HCT116 (cell line): ENCODE measurements at regions not wholly inside any gene's neighbourhood (a gene's known extent, or its start where the extent isn't known, plus 50 kb on each side); places are given as distances from the start of the nearest gene placed in this dataset.

Source experiments
- ATAC-seq: fragments of 200-7000 bp; cut with Tn5 transposase; 2 replicates; pipeline ENCODE4 v1.9.1; 2020; ENCODE audit warnings: mild to moderate bottlenecking, moderate library complexity
- BruUV-seq: library from RNA; stranded (reverse); fragments of 400-500 nt; replicated peaks from 2 replicates; lab custom pipeline; 2021; lab: Mats Ljungman, UMichigan
- CTCF ChIA-PET: fragments of 300-600 bp; sonication (Branson Sonifier 250); formaldehyde crosslinking; loops from one replicate; lab custom pipeline; 2021; ENCODE audit warnings: antibody characterized with exemption; lab: Charles Lee
- POLR2A ChIA-PET: fragments of 300-600, 350-600 bp; sonication (Branson Sonifier 250); formaldehyde crosslinking; loops from one replicate; lab custom pipeline; 2021; ENCODE audit warnings: antibody characterized with exemption; lab: Charles Lee
- RAD21 ChIA-PET, 2 experiments: fragments of 300-600 bp; sonication (Branson Sonifier 250); formaldehyde crosslinking; loops; one replicate each; lab custom pipeline; 2023; ENCODE audit warnings: low total read pairs in 2 of 2; ENCODE audit not compliant: uncharacterized antibody in 2 of 2, unreplicated experiment in 2 of 2, low non-redundant PET in 1 of 2; lab: Charles Lee
- DNase-seq: peaks from one replicate; pipeline ENCODE4 v3.0.0-alpha.2; 2010; ENCODE audit warnings: low read depth, low spot score
- H2AFZ ChIP-seq: fragments of 200-600 bp; shearing (Covaris generic), sonication (generic); 2 replicates; pipeline ENCODE4 v1.6.1; 2017; ENCODE audit warnings: low read depth, mixed run types, mixed read lengths, antibody characterized with exemption, low read length; ENCODE audit not compliant: poor library complexity, severe bottlenecking
- H3K27ac ChIP-seq: 2 replicates; pipeline ENCODE4 v1.5.1; 2012; ENCODE audit warnings: low read depth, low read length
- H3K27me3 ChIP-seq: fragments of 200-600 bp; sonication (generic); 2 replicates; pipeline ENCODE4 v1.6.1; 2016; ENCODE audit warnings: mixed run types, low read length, mixed read lengths; ENCODE audit not compliant: insufficient read depth
- H3K36me3 ChIP-seq, 2 experiments: fragments of 200-500 bp in 1 of 2; fragments of 200-600 bp in 1 of 2; sonication (Bioruptor generic) in 1 of 2; sonication (generic) in 1 of 2; 2 replicates each; pipeline versions ENCODE4 v1.5.1 to v1.6.1; 2014 to 2016; ENCODE audit warnings: low read length in 2 of 2, inconsistent platforms in 1 of 2, mixed read lengths in 1 of 2, mixed run types in 1 of 2; ENCODE audit not compliant: insufficient read depth in 2 of 2, control insufficient read depth in 1 of 2
- H3K4me1 ChIP-seq, 2 experiments: fragments of 200-600 bp in 1 of 2; sonication (generic) in 1 of 2; 2 replicates each; pipeline versions ENCODE4 v1.5.1 to v1.6.1; 2012 to 2017; ENCODE audit warnings: low read length in 2 of 2, inconsistent platforms in 1 of 2, mild to moderate bottlenecking in 1 of 2, mixed read lengths in 1 of 2, mixed run types in 1 of 2, moderate library complexity in 1 of 2; ENCODE audit not compliant: insufficient read depth in 2 of 2, control insufficient read depth in 1 of 2
- H3K4me2 ChIP-seq: fragments of 200-600 bp; sonication (generic); 2 replicates; pipeline ENCODE4 v1.6.1; 2017; ENCODE audit warnings: mixed run types, low read length, mixed read lengths
- H3K4me3 ChIP-seq, 2 experiments: fragments of 200-600 bp in 1 of 2; sonication (generic) in 1 of 2; replicated peaks in 1 of 2; 2 replicates each; pipeline ENCODE4 v1.5.1; 2011 to 2016; ENCODE audit warnings: low read length in 2 of 2, control low read depth in 1 of 2, low read depth in 1 of 2, mild to moderate bottlenecking in 1 of 2, mixed read lengths in 1 of 2, mixed run types in 1 of 2
- H3K79me2 ChIP-seq: fragments of 200-600 bp; sonication (generic); 2 replicates; pipeline ENCODE4 v1.6.1; 2017; ENCODE audit warnings: mild to moderate bottlenecking, mixed run types, low read length, moderate library complexity, mixed read lengths; ENCODE audit not compliant: insufficient read depth
- H3K9ac ChIP-seq: fragments of 200-600 bp; sonication (generic); 2 replicates; pipeline ENCODE4 v1.6.1; 2016; ENCODE audit warnings: low read length, mixed read lengths
- H3K9me2 ChIP-seq: fragments of 200-600 bp; sonication (generic), shearing (Covaris generic); 2 replicates; pipeline ENCODE4 v1.6.1; 2017; ENCODE audit warnings: mixed run types, mild to moderate bottlenecking, moderate library complexity; ENCODE audit not compliant: insufficient read depth
- H3K9me3 ChIP-seq, 2 experiments: fragments of 200-500 bp in 1 of 2; fragments of 200-600 bp in 1 of 2; sonication (Bioruptor generic) in 1 of 2; sonication (generic) in 1 of 2; 2 replicates each; pipeline ENCODE4 v1.6.1; 2014 to 2017; ENCODE audit warnings: low read length in 2 of 2, mixed read lengths in 2 of 2, inconsistent platforms in 1 of 2, low read depth in 1 of 2, mild to moderate bottlenecking in 1 of 2, mixed run types in 1 of 2, moderate library complexity in 1 of 2; ENCODE audit not compliant: control insufficient read depth in 1 of 2, insufficient read depth in 1 of 2
- H4K20me1 ChIP-seq: fragments of 200-600 bp; sonication (generic), shearing (Covaris generic); 2 replicates; pipeline ENCODE4 v1.6.1; 2017; ENCODE audit warnings: mixed run types, mild to moderate bottlenecking, moderate library complexity; ENCODE audit not compliant: insufficient read depth
- CEBPB ChIP-seq: IDR thresholded peaks from 2 replicates; pipeline ENCODE4 v1.6.1; 2012; ENCODE audit warnings: low read depth
- EZH2 ChIP-seq: fragments of 200-600 bp; sonication (generic); IDR thresholded peaks from 2 replicates; pipeline ENCODE4 v1.6.1; 2017; ENCODE audit warnings: antibody characterized with exemption, mixed run types
- FOSL1 ChIP-seq: IDR thresholded peaks from 2 replicates; pipeline ENCODE4 v1.6.1; 2012; ENCODE audit warnings: low read depth
- RAD21 ChIP-seq: IDR thresholded peaks from 2 replicates; pipeline ENCODE4 v1.6.1; 2012; ENCODE audit warnings: low read depth, mild to moderate bottlenecking
- TCF7L2 ChIP-seq: IDR thresholded peaks from 2 replicates; pipeline ENCODE4 v1.7.0; 2011; ENCODE audit warnings: borderline replicate concordance, inconsistent platforms; ENCODE audit not compliant: insufficient read depth, insufficient read length; ENCODE audit errors: extremely low read depth
- ZNF274 ChIP-seq: fragments of 200-500 bp; sonication (Bioruptor generic); IDR thresholded peaks from 2 replicates; pipeline ENCODE4 v1.6.1; 2014; ENCODE audit warnings: mild to moderate bottlenecking, low read depth, low read length, inconsistent platforms
- intact Hi-C: fragments of 100-400 bp; cut with micrococcal nuclease; formaldehyde crosslinking; loops from 2 replicates; pipeline ENCODE4 v1.10.0; 2022
- TF ChIP-seq, protein P1 (sequence below): IDR thresholded peaks from 2 replicates; pipeline ENCODE4 v1.6.1; 2012
- TF ChIP-seq, protein P2 (sequence below): IDR thresholded peaks from 2 replicates; pipeline ENCODE4 v1.6.1; 2011; ENCODE audit warnings: mild to moderate bottlenecking, low read length, moderate library complexity; ENCODE audit not compliant: insufficient replicate concordance; ENCODE audit errors: extremely low read depth
- TF ChIP-seq, protein P3 (sequence below): IDR thresholded peaks from 2 replicates; pipeline ENCODE4 v1.6.1; 2012

DNA sequence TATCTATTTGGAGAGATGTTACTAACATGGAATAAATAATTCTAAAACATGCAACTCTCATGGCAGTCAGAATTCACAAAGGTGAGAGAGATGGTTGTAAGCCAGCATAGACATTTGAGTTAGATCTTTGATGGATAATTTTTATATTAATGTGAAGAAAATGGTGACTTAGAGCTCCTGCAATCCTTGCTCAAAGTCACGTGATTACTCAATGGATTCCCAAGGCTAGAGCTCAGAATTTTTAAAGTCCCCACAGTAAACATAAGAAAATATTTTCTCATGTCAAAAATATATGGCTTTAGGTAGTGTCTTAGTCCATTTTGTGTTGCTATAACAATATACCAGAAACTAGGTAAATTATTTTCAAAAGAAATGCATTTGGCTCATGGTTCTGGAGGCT is 281.5 kb upstream of the PRKD1 start:
- CTCF ChIA-PET, result no interaction called here
- no TSS peak for BruUV-seq
- ATAC-seq (no peak), DNase-seq (no peak)
- POLR2A ChIA-PET, result no interaction called here
- Histone ChIP-seq H4K20me1 (no peaks in the 10 kb centered on the region), H3K4me1 (no peaks in the 10 kb centered on the region), H2AFZ (no peak overlapping the region), H3K9me2 (no peaks in the 10 kb centered on the region), H3K79me2 (no peaks in the 10 kb centered on the region), H3K27me3 (no peaks in the 10 kb centered on the region), H3K4me2 (no peak overlapping the region), H3K27ac (no peak overlapping the region), H3K9me3 (no peaks in the 10 kb centered on the region; a peak in 1 of 4 replicates), H3K9ac (no peak overlapping the region), H3K4me3 (no peak overlapping the region), H3K36me3 (no peaks in the 10 kb centered on the region)
- intact Hi-C loops, result no loop called here
- RAD21 ChIA-PET, result interaction anchor here in 1 of 2 experiments (0.7 kb wide), 1 partner anchor 200 kb away, joined by 3 read pairs; no protein-coding TSS in a partner anchor
- TF ChIP-seq TCF7L2 (no peak), FOSL1 (no peak), RAD21 (no peak), EZH2 (no peak), CEBPB (no peak), ZNF274 (no peak)
- TF ChIP-seq, protein P1, sequence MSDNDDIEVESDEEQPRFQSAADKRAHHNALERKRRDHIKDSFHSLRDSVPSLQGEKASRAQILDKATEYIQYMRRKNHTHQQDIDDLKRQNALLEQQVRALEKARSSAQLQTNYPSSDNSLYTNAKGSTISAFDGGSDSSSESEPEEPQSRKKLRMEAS, result no peak
- TF ChIP-seq, protein P2, sequence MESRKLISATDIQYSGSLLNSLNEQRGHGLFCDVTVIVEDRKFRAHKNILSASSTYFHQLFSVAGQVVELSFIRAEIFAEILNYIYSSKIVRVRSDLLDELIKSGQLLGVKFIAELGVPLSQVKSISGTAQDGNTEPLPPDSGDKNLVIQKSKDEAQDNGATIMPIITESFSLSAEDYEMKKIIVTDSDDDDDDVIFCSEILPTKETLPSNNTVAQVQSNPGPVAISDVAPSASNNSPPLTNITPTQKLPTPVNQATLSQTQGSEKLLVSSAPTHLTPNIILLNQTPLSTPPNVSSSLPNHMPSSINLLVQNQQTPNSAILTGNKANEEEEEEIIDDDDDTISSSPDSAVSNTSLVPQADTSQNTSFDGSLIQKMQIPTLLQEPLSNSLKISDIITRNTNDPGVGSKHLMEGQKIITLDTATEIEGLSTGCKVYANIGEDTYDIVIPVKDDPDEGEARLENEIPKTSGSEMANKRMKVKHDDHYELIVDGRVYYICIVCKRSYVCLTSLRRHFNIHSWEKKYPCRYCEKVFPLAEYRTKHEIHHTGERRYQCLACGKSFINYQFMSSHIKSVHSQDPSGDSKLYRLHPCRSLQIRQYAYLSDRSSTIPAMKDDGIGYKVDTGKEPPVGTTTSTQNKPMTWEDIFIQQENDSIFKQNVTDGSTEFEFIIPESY, result no peak
- TF ChIP-seq, protein P3, sequence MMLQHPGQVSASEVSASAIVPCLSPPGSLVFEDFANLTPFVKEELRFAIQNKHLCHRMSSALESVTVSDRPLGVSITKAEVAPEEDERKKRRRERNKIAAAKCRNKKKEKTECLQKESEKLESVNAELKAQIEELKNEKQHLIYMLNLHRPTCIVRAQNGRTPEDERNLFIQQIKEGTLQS, result no peak
